ENCODE measurements at regions not wholly inside any gene's neighbourhood (a gene's known extent, or its start where the extent isn't known, plus 50 kb on each side); places are given as distances from the start of the nearest gene placed in this dataset.

DNA sequence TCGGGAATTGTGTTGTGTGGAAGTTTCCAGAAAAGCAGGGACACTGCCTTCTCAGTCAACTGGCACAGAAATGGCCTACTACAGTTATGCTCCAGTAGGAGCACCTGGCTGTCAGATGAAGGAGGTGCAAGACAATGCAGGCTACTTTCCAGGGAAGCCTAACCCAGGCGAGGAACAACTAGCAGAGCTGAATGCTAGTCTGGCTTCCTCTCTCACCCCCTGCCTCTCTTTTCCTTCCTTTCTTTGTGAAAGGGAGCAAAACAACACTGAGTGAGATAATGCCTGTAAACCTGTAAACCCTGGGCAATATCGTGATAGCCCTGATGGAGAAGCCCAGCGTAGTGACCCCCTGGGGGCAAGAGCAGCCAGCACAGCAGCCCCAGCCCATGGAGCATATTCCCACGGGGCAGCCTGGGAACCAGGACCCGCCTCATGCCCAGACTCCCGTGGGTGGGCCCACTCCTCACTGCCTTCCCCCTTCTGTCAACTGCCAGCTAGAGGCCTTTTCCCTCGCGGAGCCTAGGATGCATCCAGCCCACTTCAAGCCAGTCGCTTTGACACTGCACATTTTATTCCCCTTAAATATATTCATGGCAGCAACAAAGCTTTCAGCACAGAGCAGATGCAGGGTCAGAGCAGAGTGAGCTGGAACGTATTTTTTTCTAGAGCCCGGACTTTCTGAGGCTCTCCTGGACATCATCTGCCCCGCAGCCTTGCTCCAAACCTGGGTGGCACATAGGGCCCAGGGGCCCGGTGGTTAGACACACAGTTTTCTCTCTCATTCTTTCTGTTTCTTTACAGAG is 77.0 kb downstream of the PDCL3 start:
- Mint-ChIP-seq H3K4me1 (peaks cover 14% of the 10 kb centered on the region in 2 donors), H3K27me3 (ENCODE audit: low read depth in 2 of 2) (peaks cover 19 to 40% of the 10 kb centered on the region in 2 donors), H3K4me3 (no peak overlapping the region), H3K36me3 (no peaks in the 10 kb centered on the region), H3K9me3 (no peaks in the 10 kb centered on the region), H3K27ac (no peak overlapping the region)
- Histone ChIP-seq H3K27ac (ENCODE audit: low read length) (no peak overlapping the region), H3K36me3 (ENCODE audit: control insufficient read depth, insufficient read depth, low read length) (no peaks in the 10 kb centered on the region), H3K4me1 (ENCODE audit: control insufficient read depth, insufficient read depth, low read length) (peaks cover 15% of the 10 kb centered on the region), H3K4me3 (ENCODE audit: low read length) (no peak overlapping the region), H3K9me3 (ENCODE audit: control insufficient read depth, insufficient read depth, low read length) (no peaks in the 10 kb centered on the region), H3K27me3 (ENCODE audit: control insufficient read depth, insufficient read depth, low read length) (no peaks in the 10 kb centered on the region)
- TF ChIP-seq, protein P1, sequence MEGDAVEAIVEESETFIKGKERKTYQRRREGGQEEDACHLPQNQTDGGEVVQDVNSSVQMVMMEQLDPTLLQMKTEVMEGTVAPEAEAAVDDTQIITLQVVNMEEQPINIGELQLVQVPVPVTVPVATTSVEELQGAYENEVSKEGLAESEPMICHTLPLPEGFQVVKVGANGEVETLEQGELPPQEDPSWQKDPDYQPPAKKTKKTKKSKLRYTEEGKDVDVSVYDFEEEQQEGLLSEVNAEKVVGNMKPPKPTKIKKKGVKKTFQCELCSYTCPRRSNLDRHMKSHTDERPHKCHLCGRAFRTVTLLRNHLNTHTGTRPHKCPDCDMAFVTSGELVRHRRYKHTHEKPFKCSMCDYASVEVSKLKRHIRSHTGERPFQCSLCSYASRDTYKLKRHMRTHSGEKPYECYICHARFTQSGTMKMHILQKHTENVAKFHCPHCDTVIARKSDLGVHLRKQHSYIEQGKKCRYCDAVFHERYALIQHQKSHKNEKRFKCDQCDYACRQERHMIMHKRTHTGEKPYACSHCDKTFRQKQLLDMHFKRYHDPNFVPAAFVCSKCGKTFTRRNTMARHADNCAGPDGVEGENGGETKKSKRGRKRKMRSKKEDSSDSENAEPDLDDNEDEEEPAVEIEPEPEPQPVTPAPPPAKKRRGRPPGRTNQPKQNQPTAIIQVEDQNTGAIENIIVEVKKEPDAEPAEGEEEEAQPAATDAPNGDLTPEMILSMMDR (IDR thresholded peaks at IDR 0.05), result no peak
- 74% methylated on average over 14 of the region's 14 CpGs for WGBS (ENCODE audit: insufficient coverage)
- DNase-seq (no peak), ATAC-seq (no peak)
- intact Hi-C loops (cut with micrococcal nuclease), result no loop called here

- H3K9me3 ChIP-seq (ENCODE audit: control insufficient read depth, insufficient read depth, low read length), result no peaks in the 10 kb centered on the region
- ATAC-seq, result no peak
- H3K36me3 ChIP-seq (ENCODE audit: control insufficient read depth, insufficient read depth, low read length), result no peaks in the 10 kb centered on the region
- no peak overlapping the region for H3K4me3 ChIP-seq (ENCODE audit: low read length)
- H3K9me3 Mint-ChIP-seq, result no peaks in the 10 kb centered on the region
- peak in 1 of 2 donors; percentile 33 for DNase-seq
- H3K27ac Mint-ChIP-seq, result no peak overlapping the region
- H3K27me3 ChIP-seq (ENCODE audit: control insufficient read depth, insufficient read depth, low read length), result no peaks in the 10 kb centered on the region
- H3K4me1 Mint-ChIP-seq, result peaks cover 20 to 21% of the 10 kb centered on the region in 2 donors
- H3K27ac ChIP-seq (ENCODE audit: low read length), result no peak overlapping the region
- no peak overlapping the region for H3K4me3 Mint-ChIP-seq
- H3K36me3 Mint-ChIP-seq, result no peaks in the 10 kb centered on the region
- peaks cover 19 to 40% of the 10 kb centered on the region in 2 donors for H3K27me3 Mint-ChIP-seq (ENCODE audit: low read depth in 2 of 2)
- WGBS (ENCODE audit: insufficient coverage), result 71% methylated on average over 21 of the region's 21 CpGs
- intact Hi-C loops (cut with micrococcal nuclease), result no loop called here
- TF ChIP-seq, protein P1 (IDR thresholded peaks at IDR 0.05), result no peak
- H3K4me1 ChIP-seq (ENCODE audit: control insufficient read depth, insufficient read depth, low read length), result peaks cover 17% of the 10 kb centered on the region
Observed at GRCh38 chr2:100640431-100641124, 77.8 kb downstream of the PDCL3 start.

GRCh38 chr2:100641125-100641435 is 78.3 kb downstream of the PDCL3 start:
- no peaks in the 10 kb centered on the region for H3K36me3 ChIP-seq (ENCODE audit: control insufficient read depth, insufficient read depth, low read length)
- no peak overlapping the region for H3K27ac ChIP-seq (ENCODE audit: low read length)
- Mint-ChIP-seq H3K27me3 (ENCODE audit: low read depth in 2 of 2) (peaks cover 17 to 40% of the 10 kb centered on the region in 2 donors), H3K4me3 (no peak overlapping the region), H3K9me3 (no peaks in the 10 kb centered on the region), H3K4me1 (peaks cover 20 to 22% of the 10 kb centered on the region in 2 donors), H3K27ac (no peak overlapping the region), H3K36me3 (no peaks in the 10 kb centered on the region)
- intact Hi-C loops (cut with micrococcal nuclease), result no loop called here
- TF ChIP-seq, protein P1 (IDR thresholded peaks at IDR 0.05), result no peak
- DNase-seq, result no peak
- no peak overlapping the region for H3K4me3 ChIP-seq (ENCODE audit: low read length)
- H3K27me3 ChIP-seq (ENCODE audit: control insufficient read depth, insufficient read depth, low read length), result no peaks in the 10 kb centered on the region
- no peak for ATAC-seq
- H3K4me1 ChIP-seq (ENCODE audit: control insufficient read depth, insufficient read depth, low read length), result peaks cover 17% of the 10 kb centered on the region
- WGBS (ENCODE audit: insufficient coverage), result 94% methylated on average over 11 of the region's 11 CpGs
- no peaks in the 10 kb centered on the region for H3K9me3 ChIP-seq (ENCODE audit: control insufficient read depth, insufficient read depth, low read length)
